T-cell (primary cell): ENCODE measurements at regions not wholly inside any gene's neighbourhood (a gene's known extent, or its start where the extent isn't known, plus 50 kb on each side); places are given as distances from the start of the nearest gene placed in this dataset.

Experiments used
- ATAC-seq, 4 experiments: fragments of 200-7000 bp in 3 of 4; fragments of 150-1000 bp in 1 of 4; cut with Tn5 transposase; replicated peaks in 1 of 4; 1 replicate in 3 of 4; 2 replicates in 1 of 4; pipeline ENCODE4 v1.10.0; 2021; ENCODE audit warnings: moderate library complexity in 3 of 4, mild to moderate bottlenecking in 2 of 4, moderate number of reproducible peaks in 1 of 4
- CTCF ChIA-PET, 2 donors: fragments of 300-600 bp; sonication (Branson Sonifier 250); formaldehyde crosslinking; loops; one replicate each; lab custom pipeline; 2022; ENCODE audit warnings: antibody characterized with exemption in 2 of 2; lab: Charles Lee
- POLR2A ChIA-PET, 2 donors: fragments of 300-600 bp; sonication (Branson Sonifier 250); formaldehyde crosslinking; loops; one replicate each; lab custom pipeline; 2022; ENCODE audit warnings: antibody characterized with exemption in 2 of 2; lab: Charles Lee
- DNase-seq, 35 experiments: peaks; one replicate each; pipeline versions ENCODE4 v3.0.0 to v3.0.0-alpha.2; 2013 to 2023
- H3K27ac ChIP-seq: one replicate; pipeline ENCODE4 v1.5.1; 2013; ENCODE audit warnings: low read length
- H3K27me3 ChIP-seq, 2 experiments: replicated peaks in 1 of 2; 1 replicate in 1 of 2; 2 replicates in 1 of 2; pipeline versions ENCODE4 v1.6.1 to v1.7.0; 2013; ENCODE audit warnings: low read length in 1 of 2, mixed read lengths in 1 of 2; ENCODE audit not compliant: control insufficient read depth in 2 of 2, insufficient read depth in 2 of 2; ENCODE audit errors: extremely low read depth in 1 of 2
- H3K36me3 ChIP-seq, 2 donors: 1 replicate in 1 of 2; 2 replicates in 1 of 2; pipeline versions ENCODE4 v1.6.1 to v1.7.0; 2013; ENCODE audit warnings: low read length in 1 of 2; ENCODE audit not compliant: control insufficient read depth in 2 of 2, insufficient read depth in 1 of 2; ENCODE audit errors: extremely low read depth in 1 of 2
- H3K4me1 ChIP-seq, 2 experiments: 1 replicate in 1 of 2; 2 replicates in 1 of 2; pipeline versions ENCODE4 v1.6.1 to v1.7.0; 2013; ENCODE audit warnings: low read length in 2 of 2, mixed read lengths in 1 of 2; ENCODE audit not compliant: insufficient read depth in 2 of 2, control insufficient read depth in 1 of 2; ENCODE audit errors: extremely low read depth in 1 of 2
- H3K4me3 ChIP-seq, 2 donors: 1 replicate in 1 of 2; 2 replicates in 1 of 2; pipeline versions ENCODE4 v1.5.1 to v1.7.0; 2013; ENCODE audit warnings: mild to moderate bottlenecking in 2 of 2, low read length in 1 of 2, moderate library complexity in 1 of 2; ENCODE audit not compliant: control insufficient read depth in 1 of 2; ENCODE audit errors: extremely low read depth in 1 of 2
- H3K9me3 ChIP-seq: 2 replicates; pipeline ENCODE4 v1.7.0; 2013
- H3K27ac Mint-ChIP-seq, 2 donors: one replicate each; pipeline ENCODE4 v1.8.0; 2020 to 2021; ENCODE audit warnings: mild to moderate bottlenecking in 2 of 2, mixed read lengths in 2 of 2
- H3K27me3 Mint-ChIP-seq, 2 donors: one replicate each; pipeline ENCODE4 v1.8.0; 2021 to 2022; ENCODE audit warnings: mixed read lengths in 2 of 2
- H3K36me3 Mint-ChIP-seq: one replicate; pipeline ENCODE4 v1.8.0; 2021; ENCODE audit warnings: mixed read lengths
- H3K4me1 Mint-ChIP-seq, 3 donors: one replicate each; pipeline ENCODE4 v1.8.0; 2020 to 2022; ENCODE audit warnings: mixed read lengths in 3 of 3, mild to moderate bottlenecking in 1 of 3
- H3K4me3 Mint-ChIP-seq, 3 donors: one replicate each; pipeline ENCODE4 v1.8.0; 2020 to 2022; ENCODE audit warnings: mild to moderate bottlenecking in 3 of 3, mixed read lengths in 3 of 3, moderate library complexity in 3 of 3
- H3K9me3 Mint-ChIP-seq, 3 donors: one replicate each; pipeline ENCODE4 v1.8.0; 2020 to 2022; ENCODE audit warnings: mixed read lengths in 3 of 3
- WGBS: methylation state at CpG from one replicate; pipeline ENCODE4 v1.1.5; 2013; ENCODE audit warnings: missing lambda C conversion rate; ENCODE audit not compliant: insufficient coverage; 5-methylcytosine and 5-hydroxymethylcytosine counted together

- Mint-ChIP-seq H3K4me3 (no peak overlapping the region), H3K4me1 (no peaks in the 10 kb centered on the region), H3K36me3 (no peaks in the 10 kb centered on the region), H3K9me3 (peaks cover 12 to 28% (median 21%) of the 10 kb centered on the region in 3 donors), H3K27me3 (no peaks in the 10 kb centered on the region), H3K27ac (no peak overlapping the region)
- ATAC-seq = no peak
- no peak for DNase-seq
- Histone ChIP-seq H3K9me3 (no peaks in the 10 kb centered on the region), H3K4me1 (no peaks in the 10 kb centered on the region), H3K36me3 (no peaks in the 10 kb centered on the region), H3K27ac (no peak overlapping the region), H3K27me3 (no peaks in the 10 kb centered on the region), H3K4me3 (no peak overlapping the region)
- CTCF ChIA-PET = interaction anchor here in 1 of 2 donors (0.9 kb wide), 1 partner anchor 38 kb away, joined by 3 read pairs; no protein-coding TSS in a partner anchor
- POLR2A ChIA-PET = no interaction called here
- no CpG with 5 or more reads among the region's 5 CpGs for WGBS
Measured at GRCh38 chr16:64864232-64864809, 257.5 kb downstream of the CDH11 start.

GRCh38 chr16:64858076-64858475, 263.8 kb downstream of the CDH11 start:
- Mint-ChIP-seq H3K27ac (no peak overlapping the region), H3K36me3 (no peaks in the 10 kb centered on the region), H3K4me1 (no peaks in the 10 kb centered on the region), H3K27me3 (no peaks in the 10 kb centered on the region), H3K9me3 (peaks cover 9 to 23% (median 22%) of the 10 kb centered on the region in 3 donors), H3K4me3 (no peak overlapping the region)
- WGBS = no CpG with 5 or more reads among the region's 1 CpG
- H3K9me3 ChIP-seq = no peaks in the 10 kb centered on the region
- DNase-seq = no peak
- H3K4me3 ChIP-seq = no peak overlapping the region
- no peak overlapping the region for H3K27ac ChIP-seq
- no peaks in the 10 kb centered on the region for H3K27me3 ChIP-seq
- CTCF ChIA-PET = no interaction called here
- ATAC-seq = no peak
- no peaks in the 10 kb centered on the region for H3K36me3 ChIP-seq
- POLR2A ChIA-PET = no interaction called here
- H3K4me1 ChIP-seq = no peaks in the 10 kb centered on the region

GRCh38 chr16:64857411-64857810, 264.5 kb downstream of the CDH11 start:
- H3K27ac Mint-ChIP-seq = no peak overlapping the region
- no peak for DNase-seq
- Histone ChIP-seq H3K4me1 (no peaks in the 10 kb centered on the region), H3K4me3 (no peak overlapping the region), H3K27me3 (no peaks in the 10 kb centered on the region), H3K27ac (no peak overlapping the region), H3K9me3 (no peaks in the 10 kb centered on the region), H3K36me3 (no peaks in the 10 kb centered on the region)
- peaks cover 9 to 23% (median 22%) of the 10 kb centered on the region in 3 donors for H3K9me3 Mint-ChIP-seq
- ChIA-PET CTCF (no interaction called here), POLR2A (no interaction called here)
- ATAC-seq = no peak
- no peaks in the 10 kb centered on the region for H3K36me3 Mint-ChIP-seq
- H3K4me1 Mint-ChIP-seq = no peaks in the 10 kb centered on the region
- 80% methylated on average over 1 of the region's 2 CpGs for WGBS
- no peak overlapping the region for H3K4me3 Mint-ChIP-seq
- no peaks in the 10 kb centered on the region for H3K27me3 Mint-ChIP-seq

- H3K4me1 Mint-ChIP-seq = no peaks in the 10 kb centered on the region
- peaks cover 0 to 22% (median 21%) of the 10 kb centered on the region in 3 donors for H3K9me3 Mint-ChIP-seq
- H3K9me3 ChIP-seq = no peaks in the 10 kb centered on the region
- no peaks in the 10 kb centered on the region for H3K4me1 ChIP-seq
- DNase-seq (no peak), ATAC-seq (no peak)
- H3K27ac Mint-ChIP-seq = no peak overlapping the region
- H3K36me3 ChIP-seq = no peaks in the 10 kb centered on the region
- H3K4me3 ChIP-seq = no peak overlapping the region
- ChIA-PET CTCF (no interaction called here), POLR2A (no interaction called here)
- no peak overlapping the region for H3K4me3 Mint-ChIP-seq
- no peaks in the 10 kb centered on the region for H3K27me3 ChIP-seq
- H3K27ac ChIP-seq = no peak overlapping the region
- H3K36me3 Mint-ChIP-seq = no peaks in the 10 kb centered on the region
- no CpG with 5 or more reads among the region's 2 CpGs for WGBS
- no peaks in the 10 kb centered on the region for H3K27me3 Mint-ChIP-seq
Measured at GRCh38 chr16:64853551-64853950, 268.3 kb downstream of the CDH11 start.

- no peaks in the 10 kb centered on the region for H3K4me1 ChIP-seq
- Mint-ChIP-seq H3K4me1 (no peaks in the 10 kb centered on the region), H3K36me3 (no peaks in the 10 kb centered on the region), H3K27ac (no peak overlapping the region), H3K27me3 (no peaks in the 10 kb centered on the region), H3K4me3 (no peak overlapping the region), H3K9me3 (peaks cover 16 to 26% (median 25%) of the 10 kb centered on the region in 3 donors)
- H3K27me3 ChIP-seq = no peaks in the 10 kb centered on the region
- WGBS = no CpG with 5 or more reads among the region's 3 CpGs
- H3K4me3 ChIP-seq = no peak overlapping the region
- no peak overlapping the region for H3K27ac ChIP-seq
- no peak for DNase-seq
- ChIA-PET POLR2A (no interaction called here), CTCF (no interaction called here)
- no peaks in the 10 kb centered on the region for H3K36me3 ChIP-seq
- ATAC-seq = no peak
- no peaks in the 10 kb centered on the region for H3K9me3 ChIP-seq
Measured at GRCh38 chr16:64846966-64847365, 274.9 kb downstream of the CDH11 start.

GRCh38 chr16:64845071-64845470, 276.8 kb downstream of the CDH11 start:
- H3K4me3 ChIP-seq = no peak overlapping the region
- H3K9me3 ChIP-seq = peaks cover 3% of the 10 kb centered on the region
- H3K4me1 Mint-ChIP-seq = no peaks in the 10 kb centered on the region
- H3K27me3 ChIP-seq = no peaks in the 10 kb centered on the region
- ChIA-PET POLR2A (no interaction called here), CTCF (no interaction called here)
- no peaks in the 10 kb centered on the region for H3K36me3 Mint-ChIP-seq
- no peaks in the 10 kb centered on the region for H3K27me3 Mint-ChIP-seq
- no peak overlapping the region for H3K4me3 Mint-ChIP-seq
- ATAC-seq = no peak
- H3K27ac ChIP-seq = no peak overlapping the region
- H3K27ac Mint-ChIP-seq = no peak overlapping the region
- peaks cover 21 to 29% (median 26%) of the 10 kb centered on the region in 3 donors for H3K9me3 Mint-ChIP-seq
- no peaks in the 10 kb centered on the region for H3K4me1 ChIP-seq
- H3K36me3 ChIP-seq = no peaks in the 10 kb centered on the region
- WGBS = 55% methylated on average over 1 of the region's 2 CpGs
- DNase-seq = no peak

GRCh38 chr16:64841482-64841881, 280.4 kb downstream of the CDH11 start:
- Histone ChIP-seq H3K4me1 (no peaks in the 10 kb centered on the region), H3K9me3 (peaks cover 3% of the 10 kb centered on the region), H3K27ac (no peak overlapping the region), H3K27me3 (no peaks in the 10 kb centered on the region), H3K36me3 (no peaks in the 10 kb centered on the region), H3K4me3 (no peak overlapping the region)
- no peak overlapping the region for H3K27ac Mint-ChIP-seq
- no peaks in the 10 kb centered on the region for H3K4me1 Mint-ChIP-seq
- ATAC-seq = no peak
- ChIA-PET POLR2A (no interaction called here), CTCF (no interaction called here)
- DNase-seq = no peak
- no peaks in the 10 kb centered on the region for H3K27me3 Mint-ChIP-seq
- H3K4me3 Mint-ChIP-seq = no peak overlapping the region
- no peaks in the 10 kb centered on the region for H3K36me3 Mint-ChIP-seq
- H3K9me3 Mint-ChIP-seq = peaks cover 30 to 33% (median 33%) of the 10 kb centered on the region in 3 donors
